GM12892 (cell line): ENCODE measurements at regions not wholly inside any gene's neighbourhood (a gene's known extent, or its start where the extent isn't known, plus 50 kb on each side); places are given as distances from the start of the nearest gene placed in this dataset.

Experiments used
- POLR2AphosphoS5 ChIP-seq: IDR thresholded peaks from 2 replicates; pipeline ENCODE4 v1.6.1; 2011; ENCODE audit warnings: low read depth, low read length, control low read depth
- TAF1 ChIP-seq: IDR thresholded peaks from 2 replicates; pipeline ENCODE4 v1.6.1; 2011; ENCODE audit warnings: low read depth, mild to moderate bottlenecking, control low read depth, low read length, borderline replicate concordance

- no peak for TF ChIP-seq POLR2AphosphoS5
- no peak for TF ChIP-seq TAF1
Measured at GRCh38 chr2:6111781-6112261, 419.6 kb downstream of the SOX11 start.
